ENCODE measurements at regions not wholly inside any gene's neighbourhood (a gene's known extent, or its start where the extent isn't known, plus 50 kb on each side); places are given as distances from the start of the nearest gene placed in this dataset.

- intact Hi-C loops (cut with micrococcal nuclease) = no loop called here
Measured at GRCh38 chr5:2329741-2330140, 421.7 kb downstream of the IRX2 start.

GRCh38 chr5:2326601-2327000 is 424.9 kb downstream of the IRX2 start:
- intact Hi-C loops (cut with micrococcal nuclease) = no loop called here
- no peaks in the 10 kb centered on the region for H3K4me1 Mint-ChIP-seq (ENCODE audit: low read depth)
- no peaks in the 10 kb centered on the region for H3K27me3 Mint-ChIP-seq
- peaks cover 35% of the 10 kb centered on the region for H3K9me3 Mint-ChIP-seq
- H3K4me3 Mint-ChIP-seq = no peak overlapping the region
- H3K27ac Mint-ChIP-seq = no peak overlapping the region
- H3K36me3 Mint-ChIP-seq (ENCODE audit: low read depth) = no peaks in the 10 kb centered on the region

More at GRCh38 chr5:2329741-2330140, 421.7 kb downstream of the IRX2 start:
- H3K27me3 Mint-ChIP-seq = no peaks in the 10 kb centered on the region
- no peak overlapping the region for H3K27ac Mint-ChIP-seq
- H3K36me3 Mint-ChIP-seq (ENCODE audit: low read depth) = no peaks in the 10 kb centered on the region
- peaks cover 33% of the 10 kb centered on the region for H3K9me3 Mint-ChIP-seq
- H3K4me1 Mint-ChIP-seq (ENCODE audit: low read depth) = no peaks in the 10 kb centered on the region
- H3K4me3 Mint-ChIP-seq = no peak overlapping the region

GRCh38 chr5:2324788-2325187 is 426.7 kb downstream of the IRX2 start:
- Mint-ChIP-seq H3K27me3 (no peaks in the 10 kb centered on the region), H3K27ac (no peak overlapping the region), H3K4me1 (ENCODE audit: low read depth) (no peaks in the 10 kb centered on the region), H3K36me3 (ENCODE audit: low read depth) (no peaks in the 10 kb centered on the region), H3K4me3 (no peak overlapping the region), H3K9me3 (peaks cover 28% of the 10 kb centered on the region)
- intact Hi-C loops (cut with micrococcal nuclease) = no loop called here

- Mint-ChIP-seq H3K27ac (no peak overlapping the region), H3K9me3 (peaks cover 20% of the 10 kb centered on the region), H3K4me3 (no peak overlapping the region), H3K27me3 (no peaks in the 10 kb centered on the region), H3K36me3 (ENCODE audit: low read depth) (no peaks in the 10 kb centered on the region), H3K4me1 (ENCODE audit: low read depth) (no peaks in the 10 kb centered on the region)
- intact Hi-C loops (cut with micrococcal nuclease) = no loop called here
Measured at GRCh38 chr5:2320611-2321010, 430.9 kb downstream of the IRX2 start.

DNA sequence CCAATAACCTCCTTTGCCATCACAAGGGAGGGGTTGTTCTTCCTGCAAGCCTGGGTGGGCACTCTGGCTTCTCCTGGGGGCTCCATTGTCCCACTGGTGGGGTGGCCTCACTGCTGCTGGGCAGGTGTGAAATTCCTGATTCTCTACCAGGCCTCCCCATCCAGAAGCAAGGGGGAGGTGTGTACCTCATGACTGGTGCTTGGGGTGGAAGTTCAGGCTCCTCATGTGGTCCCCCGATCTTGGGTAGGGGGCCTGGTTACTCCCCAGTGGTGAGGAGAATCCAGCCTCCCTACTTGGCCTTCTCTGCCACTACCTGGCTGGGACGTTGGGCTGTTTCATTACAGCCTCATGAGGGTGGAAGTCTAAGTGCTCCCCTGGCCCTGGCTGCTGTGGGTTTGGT is 433.9 kb downstream of the IRX2 start:
- H3K4me1 Mint-ChIP-seq (ENCODE audit: low read depth) = no peaks in the 10 kb centered on the region
- H3K36me3 Mint-ChIP-seq (ENCODE audit: low read depth) = no peaks in the 10 kb centered on the region
- no peaks in the 10 kb centered on the region for H3K27me3 Mint-ChIP-seq
- H3K27ac Mint-ChIP-seq = no peak overlapping the region
- intact Hi-C loops (cut with micrococcal nuclease) = no loop called here
- H3K4me3 Mint-ChIP-seq = no peak overlapping the region
- peaks cover 10% of the 10 kb centered on the region for H3K9me3 Mint-ChIP-seq

DNA sequence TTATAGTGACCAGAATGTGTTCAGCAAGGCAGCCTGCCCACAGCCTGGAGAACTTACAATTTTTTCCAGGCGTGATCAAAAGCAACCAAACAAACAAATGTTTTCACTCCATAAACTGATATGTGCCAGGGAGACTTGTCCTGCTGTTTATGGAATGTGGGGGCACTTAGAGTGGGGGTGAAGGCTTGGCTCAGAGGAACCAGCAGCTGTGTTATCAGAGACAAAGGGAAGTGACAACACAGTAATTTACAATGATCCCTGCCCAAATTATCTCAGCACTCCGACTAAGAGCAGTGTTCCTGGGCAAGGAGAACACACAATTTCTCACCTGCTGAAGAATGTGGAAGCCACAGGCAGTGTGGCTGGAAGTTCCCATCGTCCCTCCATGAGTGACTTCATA is 429.1 kb upstream of the IRX4 start:
- no peaks in the 10 kb centered on the region for H3K4me1 Mint-ChIP-seq (ENCODE audit: low read depth)
- H3K36me3 Mint-ChIP-seq (ENCODE audit: low read depth) = no peaks in the 10 kb centered on the region
- H3K27ac Mint-ChIP-seq = no peak overlapping the region
- H3K9me3 Mint-ChIP-seq = peaks cover 10% of the 10 kb centered on the region
- no peak overlapping the region for H3K4me3 Mint-ChIP-seq
- intact Hi-C loops (cut with micrococcal nuclease) = no loop called here
- no peaks in the 10 kb centered on the region for H3K27me3 Mint-ChIP-seq

DNA sequence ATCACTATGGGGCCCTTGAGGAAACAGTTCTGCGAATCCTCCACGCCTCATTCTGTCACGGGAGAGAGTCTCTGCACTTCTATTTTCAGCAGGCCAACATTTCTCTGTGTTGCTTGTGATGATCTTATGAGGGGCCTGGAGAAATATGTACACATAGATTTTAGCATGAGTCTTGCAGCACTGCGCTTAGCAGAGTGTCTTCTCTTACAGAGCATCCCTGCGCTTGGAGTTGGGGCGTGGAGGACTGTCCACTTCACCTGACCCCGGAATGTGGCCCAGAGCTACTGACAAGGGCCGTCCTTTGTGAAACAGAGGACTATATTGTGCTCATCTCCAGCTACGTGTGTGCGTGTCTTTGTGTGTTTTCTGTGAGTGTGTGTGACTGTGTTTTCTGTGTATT is 428.2 kb upstream of the IRX4 start:
- H3K4me3 Mint-ChIP-seq = no peak overlapping the region
- no peak overlapping the region for H3K27ac Mint-ChIP-seq
- peaks cover 10% of the 10 kb centered on the region for H3K9me3 Mint-ChIP-seq
- intact Hi-C loops (cut with micrococcal nuclease) = no loop called here
- no peaks in the 10 kb centered on the region for H3K36me3 Mint-ChIP-seq (ENCODE audit: low read depth)
- no peaks in the 10 kb centered on the region for H3K27me3 Mint-ChIP-seq
- H3K4me1 Mint-ChIP-seq (ENCODE audit: low read depth) = no peaks in the 10 kb centered on the region

DNA sequence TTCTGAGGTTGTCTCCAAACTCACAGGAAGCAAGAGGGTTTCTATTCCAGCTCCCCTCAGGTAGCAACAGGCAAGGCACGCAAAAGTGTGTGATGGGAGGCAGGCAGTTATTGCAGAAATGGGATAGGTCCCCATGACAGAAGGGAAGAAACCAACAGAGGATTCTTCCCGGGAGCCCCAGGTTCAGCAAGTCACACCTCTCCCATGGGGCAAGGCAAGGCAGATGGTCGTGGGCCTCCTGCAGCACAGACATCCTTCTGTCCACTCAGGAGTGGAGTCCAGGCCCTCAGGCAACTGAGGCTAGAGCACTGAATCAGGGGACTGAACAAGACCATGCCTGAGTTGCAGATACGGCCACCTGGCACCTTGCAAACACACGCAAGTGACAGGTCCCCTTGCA is 424.9 kb upstream of the IRX4 start:
- Mint-ChIP-seq H3K27me3 (no peaks in the 10 kb centered on the region), H3K4me3 (no peak overlapping the region), H3K9me3 (no peaks in the 10 kb centered on the region), H3K4me1 (ENCODE audit: low read depth) (no peaks in the 10 kb centered on the region), H3K27ac (no peak overlapping the region), H3K36me3 (ENCODE audit: low read depth) (no peaks in the 10 kb centered on the region)
- intact Hi-C loops (cut with micrococcal nuclease) = no loop called here

DNA sequence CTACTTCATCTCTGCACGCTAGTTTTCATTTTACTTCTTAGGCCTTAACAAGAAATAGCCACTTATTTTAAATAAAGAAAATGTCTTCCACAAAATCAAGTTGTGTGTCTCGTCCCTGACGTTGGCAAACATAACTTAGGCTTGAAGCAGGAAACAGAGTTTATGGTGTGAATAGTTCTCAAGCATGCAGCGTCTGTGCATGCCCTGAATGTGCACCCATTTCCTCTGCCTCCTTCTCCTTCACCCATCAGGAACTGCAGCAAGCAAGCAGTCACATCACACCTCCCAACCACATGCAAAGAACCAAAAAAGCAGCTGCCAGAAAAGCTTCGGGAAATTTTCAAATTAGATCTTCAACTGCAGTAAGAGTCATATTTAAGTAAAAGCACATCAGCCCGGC is 424.0 kb upstream of the IRX4 start:
- Mint-ChIP-seq H3K27ac (no peak overlapping the region), H3K4me3 (no peak overlapping the region), H3K4me1 (ENCODE audit: low read depth) (no peaks in the 10 kb centered on the region), H3K9me3 (no peaks in the 10 kb centered on the region), H3K36me3 (ENCODE audit: low read depth) (no peaks in the 10 kb centered on the region), H3K27me3 (no peaks in the 10 kb centered on the region)
- intact Hi-C loops (cut with micrococcal nuclease) = no loop called here

DNA sequence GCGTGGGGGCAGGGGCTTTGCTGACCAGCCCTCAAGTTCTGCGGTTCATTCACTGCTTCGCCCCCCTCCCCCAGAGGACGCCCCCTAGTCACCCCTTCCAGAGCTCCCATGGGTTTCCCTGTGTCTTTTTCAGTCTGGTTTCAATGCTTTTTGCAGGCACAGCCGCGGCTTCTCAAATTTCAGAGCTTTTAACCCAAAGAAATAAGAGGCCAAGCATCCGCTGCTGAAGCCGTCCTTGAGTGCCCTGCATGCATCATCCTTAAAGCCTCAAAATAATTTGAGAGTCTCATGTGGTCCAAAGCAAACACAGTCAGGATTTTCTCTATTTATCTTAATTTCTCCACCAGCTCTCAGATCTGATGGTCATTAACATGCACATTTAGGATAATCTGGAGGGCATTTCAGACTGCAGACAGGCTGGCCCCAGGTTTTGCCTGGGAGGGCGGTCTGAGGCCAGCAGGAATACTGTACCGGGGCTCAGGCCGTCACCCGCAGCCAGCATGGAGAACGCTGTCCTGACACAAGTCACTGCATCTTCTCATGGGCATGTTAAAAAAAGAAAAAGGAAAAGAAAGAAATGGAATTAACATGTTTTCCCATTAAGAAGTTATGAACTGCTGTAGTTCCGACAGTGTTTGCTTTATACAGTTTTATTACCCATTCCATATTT is 420.8 kb upstream of the IRX4 start:
- H3K4me3 Mint-ChIP-seq = no peak overlapping the region
- no peaks in the 10 kb centered on the region for H3K36me3 Mint-ChIP-seq (ENCODE audit: low read depth)
- no peaks in the 10 kb centered on the region for H3K9me3 Mint-ChIP-seq
- H3K4me1 Mint-ChIP-seq (ENCODE audit: low read depth) = no peaks in the 10 kb centered on the region
- intact Hi-C loops (cut with micrococcal nuclease) = no loop called here
- H3K27me3 Mint-ChIP-seq = no peaks in the 10 kb centered on the region
- no peak overlapping the region for H3K27ac Mint-ChIP-seq

- Mint-ChIP-seq H3K4me1 (ENCODE audit: low read depth) (no peaks in the 10 kb centered on the region), H3K27ac (no peak overlapping the region), H3K36me3 (ENCODE audit: low read depth) (no peaks in the 10 kb centered on the region), H3K27me3 (no peaks in the 10 kb centered on the region), H3K4me3 (no peak overlapping the region), H3K9me3 (no peaks in the 10 kb centered on the region)
- intact Hi-C loops (cut with micrococcal nuclease) = no loop called here
Measured at GRCh38 chr5:2302169-2302568, 419.4 kb upstream of the IRX4 start.

GRCh38 chr5:2300861-2301574 is 418.3 kb upstream of the IRX4 start:
- H3K27me3 Mint-ChIP-seq = no peaks in the 10 kb centered on the region
- no peak overlapping the region for H3K27ac Mint-ChIP-seq
- intact Hi-C loops (cut with micrococcal nuclease) = no loop called here
- H3K9me3 Mint-ChIP-seq = no peaks in the 10 kb centered on the region
- no peaks in the 10 kb centered on the region for H3K4me1 Mint-ChIP-seq (ENCODE audit: low read depth)
- H3K4me3 Mint-ChIP-seq = no peak overlapping the region
- H3K36me3 Mint-ChIP-seq (ENCODE audit: low read depth) = no peaks in the 10 kb centered on the region

GRCh38 chr5:2300421-2300820 is 417.7 kb upstream of the IRX4 start:
- no peaks in the 10 kb centered on the region for H3K27me3 Mint-ChIP-seq
- intact Hi-C loops (cut with micrococcal nuclease) = no loop called here
- H3K36me3 Mint-ChIP-seq (ENCODE audit: low read depth) = no peaks in the 10 kb centered on the region
- no peak overlapping the region for H3K27ac Mint-ChIP-seq
- no peak overlapping the region for H3K4me3 Mint-ChIP-seq
- H3K4me1 Mint-ChIP-seq (ENCODE audit: low read depth) = no peaks in the 10 kb centered on the region
- H3K9me3 Mint-ChIP-seq = no peaks in the 10 kb centered on the region

DNA sequence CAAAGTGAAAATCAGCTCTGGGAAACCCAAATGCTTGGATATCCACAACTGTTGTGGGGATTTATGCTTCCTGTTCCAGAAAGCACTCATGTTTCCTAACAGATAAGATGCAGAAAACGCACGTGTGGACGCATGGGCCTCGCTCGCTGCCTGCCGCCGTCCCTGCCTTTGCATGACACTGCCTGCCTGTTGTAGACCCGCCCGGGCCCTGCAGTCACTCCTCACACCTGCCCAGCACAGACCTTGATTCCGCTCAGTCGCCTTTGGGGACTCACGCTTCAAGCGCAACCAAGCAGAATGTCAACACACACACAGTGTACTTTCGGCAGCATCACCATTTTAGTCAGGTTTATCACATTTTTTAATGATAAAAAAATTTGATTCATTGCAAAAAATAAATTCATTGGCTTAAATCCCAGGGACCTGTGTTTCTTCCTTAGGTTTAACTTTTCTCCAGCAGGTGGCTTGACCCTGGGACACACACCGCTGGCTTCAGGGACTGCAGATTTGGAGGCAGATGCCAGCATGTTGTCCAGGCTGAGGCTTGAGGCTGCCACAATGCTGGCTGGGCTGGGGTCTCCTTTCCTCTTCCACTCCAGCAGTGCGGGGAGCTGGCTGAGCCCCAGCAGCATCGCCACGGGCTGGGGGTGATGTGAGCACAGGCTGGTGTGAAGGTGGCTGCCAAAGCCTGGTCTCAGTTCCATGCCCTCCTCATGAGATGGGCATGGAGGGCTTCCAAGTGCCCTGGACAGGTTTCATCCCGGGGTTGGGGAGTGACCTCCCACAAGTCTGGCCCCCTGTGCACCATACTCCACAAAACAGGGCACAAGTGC is 416.9 kb upstream of the IRX4 start:
- intact Hi-C loops (cut with micrococcal nuclease) = no loop called here
- Mint-ChIP-seq H3K27me3 (no peaks in the 10 kb centered on the region), H3K4me1 (ENCODE audit: low read depth) (no peaks in the 10 kb centered on the region), H3K27ac (no peak overlapping the region), H3K4me3 (no peak overlapping the region), H3K36me3 (ENCODE audit: low read depth) (no peaks in the 10 kb centered on the region), H3K9me3 (no peaks in the 10 kb centered on the region)
